Muscle layer of duodenum (tissue), 2 donors: ENCODE measurements at regions not wholly inside any gene's neighbourhood (a gene's known extent, or its start where the extent isn't known, plus 50 kb on each side); places are given as distances from the start of the nearest gene placed in this dataset.
"Not testable (repeated sequence)": the region's sequence is repeated elsewhere in the genome, so short reads cannot be mapped to it uniquely, and the experiment has no call there.

Experiments
- H3K27ac ChIP-seq: one replicate; pipeline ENCODE4 v1.7.0; 2013; ENCODE audit warnings: mild to moderate bottlenecking, low read length
- H3K27me3 ChIP-seq: one replicate; pipeline ENCODE4 v1.7.0; 2013; ENCODE audit warnings: low read depth, mild to moderate bottlenecking, control low read depth, low read length
- H3K36me3 ChIP-seq, 2 donors: one replicate each; pipeline ENCODE4 v1.7.0; 2013; ENCODE audit warnings: low read length in 2 of 2, control low read depth in 1 of 2, mild to moderate bottlenecking in 1 of 2; ENCODE audit not compliant: insufficient read depth in 2 of 2, control insufficient read depth in 1 of 2
- H3K4me1 ChIP-seq, 2 donors: one replicate each; pipeline ENCODE4 v1.7.0; 2013; ENCODE audit warnings: low read length in 2 of 2, mild to moderate bottlenecking in 2 of 2, control low read depth in 1 of 2, moderate library complexity in 1 of 2; ENCODE audit not compliant: insufficient read depth in 2 of 2, control insufficient read depth in 1 of 2
- H3K4me3 ChIP-seq, 2 donors: one replicate each; pipeline ENCODE4 v1.7.0; 2013; ENCODE audit warnings: low read length in 2 of 2, low read depth in 1 of 2, mild to moderate bottlenecking in 1 of 2
- H3K9me3 ChIP-seq, 2 donors: one replicate each; pipeline ENCODE4 v1.7.0; 2013; ENCODE audit warnings: low read length in 2 of 2, control low read depth in 1 of 2, mild to moderate bottlenecking in 1 of 2; ENCODE audit not compliant: control insufficient read depth in 1 of 2
- donor health status: healthy.

- H3K27ac ChIP-seq, H3K4me3 ChIP-seq, H3K9me3 ChIP-seq, H3K27me3 ChIP-seq, H3K36me3 ChIP-seq, H3K4me1 ChIP-seq: not testable (repeated sequence)
Measured at GRCh38 chr4:86413426-86413825, 53.6 kb upstream of the MAPK10 start.

GRCh38 chr4:86414686-86415085 lies 54.8 kb upstream of the MAPK10 start:
- H3K4me1 ChIP-seq: no peaks in the 10 kb centered on the region
- no peaks in the 10 kb centered on the region for H3K27me3 ChIP-seq
- no peaks in the 10 kb centered on the region for H3K9me3 ChIP-seq
- H3K36me3 ChIP-seq: no peaks in the 10 kb centered on the region
- no peak overlapping the region for H3K27ac ChIP-seq
- H3K4me3 ChIP-seq: no peak overlapping the region

GRCh38 chr4:86416081-86416480 lies 56.2 kb upstream of the MAPK10 start:
- Histone ChIP-seq H3K27me3 (no peaks in the 10 kb centered on the region), H3K36me3 (no peaks in the 10 kb centered on the region), H3K4me1 (no peaks in the 10 kb centered on the region), H3K4me3 (no peak overlapping the region), H3K27ac (no peak overlapping the region), H3K9me3 (no peaks in the 10 kb centered on the region)

GRCh38 chr4:86421461-86421860 lies 61.6 kb upstream of the MAPK10 start:
- Histone ChIP-seq H3K36me3 (no peaks in the 10 kb centered on the region), H3K27ac (no peak overlapping the region), H3K27me3 (no peaks in the 10 kb centered on the region)

GRCh38 chr4:86431543-86432116 lies 71.8 kb upstream of the MAPK10 start:
- Histone ChIP-seq H3K9me3 (no peaks in the 10 kb centered on the region), H3K27ac (no peak overlapping the region), H3K36me3 (no peaks in the 10 kb centered on the region), H3K4me3 (no peak overlapping the region), H3K4me1 (no peaks in the 10 kb centered on the region), H3K27me3 (no peaks in the 10 kb centered on the region)

More at GRCh38 chr4:86421461-86421860, 61.6 kb upstream of the MAPK10 start:
- Histone ChIP-seq H3K9me3 (no peaks in the 10 kb centered on the region), H3K4me3 (no peak overlapping the region), H3K4me1 (no peaks in the 10 kb centered on the region)

- H3K9me3 ChIP-seq: no peaks in the 10 kb centered on the region
- H3K4me3 ChIP-seq: no peak overlapping the region
- no peak overlapping the region for H3K27ac ChIP-seq
- no peaks in the 10 kb centered on the region for H3K36me3 ChIP-seq
- H3K27me3 ChIP-seq: no peaks in the 10 kb centered on the region
- no peaks in the 10 kb centered on the region for H3K4me1 ChIP-seq
Measured at GRCh38 chr4:86432559-86433134, 72.8 kb upstream of the MAPK10 start.

GRCh38 chr4:86439293-86439692 lies 79.4 kb upstream of the MAPK10 start:
- H3K27ac ChIP-seq: no peak overlapping the region
- no peak overlapping the region for H3K4me3 ChIP-seq
- no peaks in the 10 kb centered on the region for H3K27me3 ChIP-seq
- no peaks in the 10 kb centered on the region for H3K9me3 ChIP-seq
- H3K36me3 ChIP-seq: no peaks in the 10 kb centered on the region
- no peaks in the 10 kb centered on the region for H3K4me1 ChIP-seq

- no peak overlapping the region for H3K27ac ChIP-seq
- no peaks in the 10 kb centered on the region for H3K4me1 ChIP-seq
- no peak overlapping the region for H3K4me3 ChIP-seq
- H3K9me3 ChIP-seq: no peaks in the 10 kb centered on the region
- no peaks in the 10 kb centered on the region for H3K27me3 ChIP-seq
- no peaks in the 10 kb centered on the region for H3K36me3 ChIP-seq
Measured at GRCh38 chr4:86441175-86441936, 81.5 kb upstream of the MAPK10 start.

GRCh38 chr4:86442881-86443280 lies 83.0 kb upstream of the MAPK10 start:
- Histone ChIP-seq H3K4me1 (no peaks in the 10 kb centered on the region), H3K9me3 (no peaks in the 10 kb centered on the region), H3K27ac (no peak overlapping the region), H3K36me3 (no peaks in the 10 kb centered on the region), H3K4me3 (no peak overlapping the region), H3K27me3 (no peaks in the 10 kb centered on the region)

GRCh38 chr4:86443495-86443894 lies 83.6 kb upstream of the MAPK10 start:
- no peak overlapping the region for H3K4me3 ChIP-seq
- H3K9me3 ChIP-seq: no peaks in the 10 kb centered on the region
- no peak overlapping the region for H3K27ac ChIP-seq
- H3K27me3 ChIP-seq: no peaks in the 10 kb centered on the region
- no peaks in the 10 kb centered on the region for H3K4me1 ChIP-seq
- H3K36me3 ChIP-seq: no peaks in the 10 kb centered on the region

- no peaks in the 10 kb centered on the region for H3K4me1 ChIP-seq
- H3K4me3 ChIP-seq: no peak overlapping the region
- no peaks in the 10 kb centered on the region for H3K27me3 ChIP-seq
- H3K9me3 ChIP-seq: no peaks in the 10 kb centered on the region
- no peak overlapping the region for H3K27ac ChIP-seq
- no peaks in the 10 kb centered on the region for H3K36me3 ChIP-seq
Measured at GRCh38 chr4:86446996-86447395, 87.1 kb upstream of the MAPK10 start.
